Body of pancreas (tissue), 4 donors: ENCODE measurements at regions not wholly inside any gene's neighbourhood (a gene's known extent, or its start where the extent isn't known, plus 50 kb on each side); places are given as distances from the start of the nearest gene placed in this dataset.

Experiments used
- POLR2A ChIP-seq, 3 donors: fragments of 450-650 bp; IDR thresholded peaks; one replicate each; pipeline ENCODE4 v1.6.1; 2016; ENCODE audit warnings: antibody characterized with exemption in 3 of 3, mild to moderate bottlenecking in 2 of 3
- TF ChIP-seq, protein P1 (sequence below), 7 experiments: fragments of 450-650 bp in 4 of 7; fragments of 200-600 bp in 3 of 7; sonication (generic) in 3 of 7; IDR thresholded peaks; one replicate each; pipeline ENCODE4 v1.5.1; 2016 to 2019; ENCODE audit warnings: antibody characterized with exemption in 7 of 7

DNA sequence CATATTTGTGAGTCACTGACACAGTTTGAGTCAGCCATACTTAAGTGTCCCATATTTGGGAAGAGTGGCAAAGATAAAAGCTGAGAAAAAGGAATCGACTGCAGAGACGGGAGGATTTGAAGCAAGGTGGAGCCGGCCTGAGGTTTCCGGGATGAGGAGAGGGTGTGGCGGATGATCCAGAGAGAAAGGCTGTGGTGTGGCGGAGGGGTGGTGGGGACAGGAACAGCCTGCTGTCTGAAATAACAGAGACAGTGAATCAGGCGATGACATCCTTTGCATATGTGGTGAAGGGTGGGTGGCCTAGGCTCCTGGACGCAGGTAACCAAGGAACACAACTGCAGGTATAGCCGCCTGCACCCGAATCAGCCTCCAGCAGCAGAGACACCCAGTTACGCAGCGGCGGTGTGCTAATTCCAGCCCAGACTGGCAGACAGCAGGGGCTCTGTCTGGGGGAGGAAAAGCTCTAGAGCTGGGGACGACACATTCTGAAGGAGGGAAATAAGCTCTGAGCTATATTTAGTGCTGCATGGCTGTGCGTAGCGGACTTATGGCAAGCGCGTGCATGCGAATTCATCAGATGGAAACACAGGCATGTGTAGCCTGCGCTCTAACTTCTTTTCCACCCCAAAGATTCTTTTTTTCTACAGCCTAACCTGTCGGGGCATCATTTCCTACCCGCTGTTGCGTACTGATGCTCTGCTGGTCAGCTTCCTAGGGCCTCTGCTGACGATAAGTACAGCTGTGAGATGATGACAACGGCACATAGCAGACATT, 62.7 kb upstream of the BARX2 start:
- TF ChIP-seq, protein P1, sequence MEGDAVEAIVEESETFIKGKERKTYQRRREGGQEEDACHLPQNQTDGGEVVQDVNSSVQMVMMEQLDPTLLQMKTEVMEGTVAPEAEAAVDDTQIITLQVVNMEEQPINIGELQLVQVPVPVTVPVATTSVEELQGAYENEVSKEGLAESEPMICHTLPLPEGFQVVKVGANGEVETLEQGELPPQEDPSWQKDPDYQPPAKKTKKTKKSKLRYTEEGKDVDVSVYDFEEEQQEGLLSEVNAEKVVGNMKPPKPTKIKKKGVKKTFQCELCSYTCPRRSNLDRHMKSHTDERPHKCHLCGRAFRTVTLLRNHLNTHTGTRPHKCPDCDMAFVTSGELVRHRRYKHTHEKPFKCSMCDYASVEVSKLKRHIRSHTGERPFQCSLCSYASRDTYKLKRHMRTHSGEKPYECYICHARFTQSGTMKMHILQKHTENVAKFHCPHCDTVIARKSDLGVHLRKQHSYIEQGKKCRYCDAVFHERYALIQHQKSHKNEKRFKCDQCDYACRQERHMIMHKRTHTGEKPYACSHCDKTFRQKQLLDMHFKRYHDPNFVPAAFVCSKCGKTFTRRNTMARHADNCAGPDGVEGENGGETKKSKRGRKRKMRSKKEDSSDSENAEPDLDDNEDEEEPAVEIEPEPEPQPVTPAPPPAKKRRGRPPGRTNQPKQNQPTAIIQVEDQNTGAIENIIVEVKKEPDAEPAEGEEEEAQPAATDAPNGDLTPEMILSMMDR (IDR thresholded peaks at IDR 0.05) = no peak
- no peak for TF ChIP-seq POLR2A (IDR thresholded peaks at IDR 0.05)
